B cell (primary cell): ENCODE measurements at regions not wholly inside any gene's neighbourhood (a gene's known extent, or its start where the extent isn't known, plus 50 kb on each side); places are given as distances from the start of the nearest gene placed in this dataset.

Experiments used
- ATAC-seq: fragments of 200-7000 bp; cut with Tn5 transposase; one replicate; pipeline ENCODE4 v1.10.0; 2021; ENCODE audit warnings: low read depth, mild to moderate bottlenecking, moderate number of reproducible peaks, moderate library complexity
- CTCF ChIA-PET: fragments of 350-600 bp; sonication (Branson Sonifier 250); formaldehyde crosslinking; loops from one replicate; lab custom pipeline; 2021; ENCODE audit warnings: antibody characterized with exemption, inconsistent platforms; lab: Charles Lee
- POLR2A ChIA-PET: fragments of 350-600 bp; sonication (Branson Sonifier 250); formaldehyde crosslinking; loops from one replicate; lab custom pipeline; 2021; ENCODE audit warnings: antibody characterized with exemption; lab: Charles Lee
- DNase-seq: peaks from one replicate; pipeline ENCODE4 v3.0.0; 2013
- H2AFZ ChIP-seq: 2 replicates; pipeline ENCODE4 v1.6.1; 2012; ENCODE audit warnings: mild to moderate bottlenecking, low read depth, low read length; ENCODE audit not compliant: insufficient read depth, poor library complexity, severe bottlenecking
- H3K27ac ChIP-seq, 2 donors: 1 replicate in 1 of 2; 2 replicates in 1 of 2; pipeline ENCODE4 v1.5.1; 2012 to 2013; ENCODE audit warnings: low read length in 2 of 2, mild to moderate bottlenecking in 2 of 2, moderate library complexity in 1 of 2
- H3K27me3 ChIP-seq, 4 experiments: fragments of 200-600 bp in 1 of 4; sonication (generic) in 1 of 4; replicated peaks in 1 of 4; 1 replicate in 2 of 4; 2 replicates in 2 of 4; pipeline versions ENCODE4 v1.6.1 to v1.7.0; 2013 to 2016; ENCODE audit warnings: low read length in 3 of 4, mild to moderate bottlenecking in 2 of 4, mixed read lengths in 1 of 4, moderate library complexity in 1 of 4; ENCODE audit not compliant: insufficient read depth in 4 of 4, control insufficient read depth in 3 of 4; ENCODE audit errors: control extremely low read depth in 1 of 4
- H3K36me3 ChIP-seq, 2 experiments: replicated peaks in 1 of 2; 1 replicate in 1 of 2; 2 replicates in 1 of 2; pipeline versions ENCODE4 v1.6.1 to v1.7.1; 2013; ENCODE audit warnings: low read length in 1 of 2; ENCODE audit not compliant: insufficient read depth in 2 of 2, control insufficient read depth in 1 of 2; ENCODE audit errors: control extremely low read depth in 1 of 2, extremely low read depth in 1 of 2
- H3K4me1 ChIP-seq, 2 donors: fragments of 200-600 bp in 1 of 2; sonication (generic) in 1 of 2; 1 replicate in 1 of 2; 2 replicates in 1 of 2; pipeline versions ENCODE4 v1.5.1 to v1.6.1; 2013 to 2017; ENCODE audit warnings: low read length in 2 of 2; ENCODE audit not compliant: control insufficient read depth in 2 of 2, insufficient read depth in 2 of 2
- H3K4me2 ChIP-seq: replicated peaks from 2 replicates; pipeline ENCODE3; 2012; ENCODE audit warnings: mild to moderate bottlenecking, low read depth, low read length; ENCODE audit not compliant: poor library complexity, severe bottlenecking
- H3K4me3 ChIP-seq, 5 experiments: fragments of 200-600 bp in 1 of 5; sonication (generic) in 1 of 5; 1 replicate in 3 of 5; 2 replicates in 2 of 5; pipeline versions ENCODE4 v1.5.1 to v1.7.0; 2011 to 2016; ENCODE audit warnings: low read length in 4 of 5, mild to moderate bottlenecking in 4 of 5, low read depth in 2 of 5, control low read depth in 1 of 5, moderate library complexity in 1 of 5; ENCODE audit not compliant: insufficient read depth in 1 of 5; ENCODE audit errors: control extremely low read depth in 1 of 5, extremely low read depth in 1 of 5
- H3K79me2 ChIP-seq: fragments of 200-600 bp; sonication (generic); one replicate; pipeline ENCODE4 v1.6.0; 2016; ENCODE audit warnings: low read length; ENCODE audit not compliant: control insufficient read depth, insufficient read depth
- H3K9ac ChIP-seq: fragments of 200-600 bp; sonication (generic); 2 replicates; pipeline ENCODE4 v1.6.1; 2017; ENCODE audit warnings: mild to moderate bottlenecking, low read length, moderate library complexity
- H3K9me3 ChIP-seq, 3 donors: one replicate each; pipeline versions ENCODE4 v1.6.1 to v1.7.1; 2013; ENCODE audit warnings: low read length in 2 of 3; ENCODE audit not compliant: control insufficient read depth in 2 of 3, insufficient read depth in 1 of 3; ENCODE audit errors: control extremely low read depth in 1 of 3
- H4K20me1 ChIP-seq: 2 replicates; pipeline ENCODE4 v1.6.0; 2012; ENCODE audit warnings: mild to moderate bottlenecking, low read length; ENCODE audit not compliant: insufficient read depth, control insufficient read depth, poor library complexity, severe bottlenecking
- H3K27ac Mint-ChIP-seq: one replicate; pipeline ENCODE4 v1.8.0; 2021; ENCODE audit warnings: mixed read lengths
- H3K27me3 Mint-ChIP-seq: one replicate; pipeline ENCODE4 v1.8.0; 2021; ENCODE audit warnings: mixed read lengths
- H3K4me1 Mint-ChIP-seq: one replicate; pipeline ENCODE4 v1.8.0; 2021; ENCODE audit warnings: mixed read lengths
- H3K4me3 Mint-ChIP-seq: one replicate; pipeline ENCODE4 v1.8.0; 2021; ENCODE audit warnings: mixed read lengths
- H3K9me3 Mint-ChIP-seq: one replicate; pipeline ENCODE4 v1.8.0; 2022; ENCODE audit warnings: mixed read lengths; ENCODE audit not compliant: insufficient read depth
- CTCF ChIP-seq: fragments of 200-600 bp; IDR thresholded peaks from one replicate; pipeline ENCODE4 v1.8.0; 2022; ENCODE audit warnings: antibody characterized with exemption, mild to moderate bottlenecking
- EZH2 ChIP-seq: IDR thresholded peaks from 2 replicates; pipeline ENCODE4 v1.6.1; 2012; ENCODE audit warnings: borderline replicate concordance, low read depth, mild to moderate bottlenecking, moderate library complexity, low read length; ENCODE audit not compliant: insufficient read depth, poor library complexity, severe bottlenecking
- WGBS: methylation state at CpG from one replicate; pipeline ENCODE4 v1.1.5; 2013; ENCODE audit warnings: missing lambda C conversion rate; ENCODE audit not compliant: insufficient coverage; 5-methylcytosine and 5-hydroxymethylcytosine counted together
- intact Hi-C: fragments of 100-400 bp; cut with micrococcal nuclease; formaldehyde crosslinking; loops from one replicate; pipeline ENCODE4 v1.10.0; 2022

- no peaks in the 10 kb centered on the region for H3K4me1 ChIP-seq
- ChIA-PET POLR2A (no interaction called here), CTCF (no interaction called here)
- intact Hi-C loops: no loop called here
- H3K9ac ChIP-seq: no peak overlapping the region
- H3K4me2 ChIP-seq: no peak overlapping the region
- H3K79me2 ChIP-seq: no peaks in the 10 kb centered on the region
- peaks cover 0 to 2% (median 0%) of the 10 kb centered on the region in 3 donors for H3K9me3 ChIP-seq
- WGBS: 100% methylated on average over 2 of the region's 5 CpGs
- H3K27ac ChIP-seq: no peak overlapping the region
- Mint-ChIP-seq H3K9me3 (peaks cover 11% of the 10 kb centered on the region), H3K4me1 (no peaks in the 10 kb centered on the region), H3K27ac (no peak overlapping the region), H3K27me3 (no peaks in the 10 kb centered on the region), H3K4me3 (no peak overlapping the region)
- no peak for DNase-seq
- H3K27me3 ChIP-seq: no peaks in the 10 kb centered on the region
- no peaks in the 10 kb centered on the region for H3K36me3 ChIP-seq
- no peak for ATAC-seq
- H4K20me1 ChIP-seq: no peaks in the 10 kb centered on the region
- H3K4me3 ChIP-seq: no peak overlapping the region
- no peak overlapping the region for H2AFZ ChIP-seq
- no peak for TF ChIP-seq EZH2
- no peak for TF ChIP-seq CTCF
Observed at GRCh38 chr14:85357120-85357519, 172.8 kb upstream of the FLRT2 start.

- peaks cover 16% of the 10 kb centered on the region for H3K9me3 Mint-ChIP-seq
- no peaks in the 10 kb centered on the region for H3K4me1 ChIP-seq
- TF ChIP-seq CTCF (no peak), EZH2 (no peak)
- ChIA-PET POLR2A (no interaction called here), CTCF (no interaction called here)
- ATAC-seq: no peak
- no peaks in the 10 kb centered on the region for H3K27me3 Mint-ChIP-seq
- H3K27ac Mint-ChIP-seq: no peak overlapping the region
- H3K9ac ChIP-seq: no peak overlapping the region
- H3K27ac ChIP-seq: no peak overlapping the region
- no peak overlapping the region for H2AFZ ChIP-seq
- no peak overlapping the region for H3K4me2 ChIP-seq
- H3K4me3 ChIP-seq: no peak overlapping the region
- 100% methylated on average over 1 of the region's 1 CpG for WGBS
- no peak overlapping the region for H3K4me3 Mint-ChIP-seq
- H3K36me3 ChIP-seq: no peaks in the 10 kb centered on the region
- no peaks in the 10 kb centered on the region for H4K20me1 ChIP-seq
- peaks cover 0 to 2% (median 0%) of the 10 kb centered on the region in 3 donors for H3K9me3 ChIP-seq
- H3K4me1 Mint-ChIP-seq: no peaks in the 10 kb centered on the region
- H3K27me3 ChIP-seq: no peaks in the 10 kb centered on the region
- H3K79me2 ChIP-seq: no peaks in the 10 kb centered on the region
- DNase-seq: no peak
- intact Hi-C loops: no loop called here
Observed at GRCh38 chr14:85358136-85358785, 171.7 kb upstream of the FLRT2 start.
